HepG2 (cell line): ENCODE measurements at regions not wholly inside any gene's neighbourhood (a gene's known extent, or its start where the extent isn't known, plus 50 kb on each side); places are given as distances from the start of the nearest gene placed in this dataset.
A peak's percentile ranks its signal among the peaks of the same experiment; 100 is the strongest.

Experiments used
- ATRX ChIP-seq: sonication (generic); formaldehyde crosslinking; IDR thresholded peaks from 2 replicates; pipeline ENCODE4 v1.4.0; 2020; ENCODE audit warnings: missing genetic modification reagents, borderline replicate concordance
- CC2D1A ChIP-seq: sonication (generic); formaldehyde crosslinking; IDR thresholded peaks from 2 replicates; pipeline ENCODE4 v1.8.1; 2023; ENCODE audit warnings: mild to moderate bottlenecking, missing genetic modification reagents
- FOXM1 ChIP-seq: sonication (generic); formaldehyde crosslinking; IDR thresholded peaks from 2 replicates; pipeline ENCODE4 v1.5.0; 2020; ENCODE audit warnings: missing genetic modification reagents
- FOXO4 ChIP-seq: sonication (generic); formaldehyde crosslinking; conservative IDR thresholded peaks from 2 replicates; pipeline ENCODE4 v1.8.1; 2023; ENCODE audit warnings: missing genetic modification reagents
- GPBP1L1 ChIP-seq: sonication (generic); formaldehyde crosslinking; IDR thresholded peaks from 2 replicates; pipeline ENCODE4 v1.5.0; 2020; ENCODE audit warnings: mild to moderate bottlenecking, missing genetic modification reagents
- HES4 ChIP-seq: sonication (generic); formaldehyde crosslinking; IDR thresholded peaks from 2 replicates; pipeline ENCODE4 v1.9.0; 2021; ENCODE audit warnings: mild to moderate bottlenecking, missing genetic modification reagents, borderline replicate concordance
- HIC2 ChIP-seq: sonication (generic); formaldehyde crosslinking; IDR thresholded peaks from 2 replicates; pipeline ENCODE4 v1.9.0; 2022; ENCODE audit warnings: low read depth, missing genetic modification reagents
- HNF4A ChIP-seq: sonication (generic); formaldehyde crosslinking; IDR thresholded peaks from 2 replicates; pipeline ENCODE4 v1.4.0; 2020; ENCODE audit warnings: missing genetic modification reagents
- MBD4 ChIP-seq: IDR thresholded peaks from 2 replicates; pipeline ENCODE4 v1.6.1; 2012; ENCODE audit warnings: low read length, inconsistent platforms, borderline replicate concordance
- NCOA2 ChIP-seq: sonication (generic); formaldehyde crosslinking; IDR thresholded peaks from 2 replicates; pipeline ENCODE4 v1.8.0; 2022; ENCODE audit warnings: inconsistent platforms
- NFE2L1 ChIP-seq: sonication (generic); formaldehyde crosslinking; IDR thresholded peaks from 2 replicates; pipeline ENCODE4 v1.4.0; 2020; ENCODE audit warnings: missing genetic modification reagents, mild to moderate bottlenecking, borderline replicate concordance
- PAF1 ChIP-seq: IDR thresholded peaks from 2 replicates; pipeline ENCODE4 v1.6.1; 2016; ENCODE audit warnings: missing genetic modification reagents, missing compliant biosample characterization
- PBX3 ChIP-seq: sonication (generic); formaldehyde crosslinking; IDR thresholded peaks from 2 replicates; pipeline ENCODE4 v1.8.1; 2023; ENCODE audit warnings: missing genetic modification reagents, inconsistent platforms, borderline replicate concordance
- TEAD3 ChIP-seq: optimal IDR thresholded peaks from 2 replicates; pipeline ENCODE3; 2016; ENCODE audit warnings: borderline replicate concordance
- ZFP36L2 ChIP-seq: sonication (generic); formaldehyde crosslinking; IDR thresholded peaks from 2 replicates; pipeline ENCODE4 v1.4.0; 2020; ENCODE audit warnings: missing genetic modification reagents
- ZMAT5 ChIP-seq: sonication (generic); formaldehyde crosslinking; IDR thresholded peaks from 2 replicates; pipeline ENCODE4 v1.5.0; 2020; ENCODE audit warnings: mild to moderate bottlenecking, low read depth, missing genetic modification reagents, borderline replicate concordance
- ZNF282 ChIP-seq: fragments of 450-650 bp; IDR thresholded peaks from 2 replicates; pipeline ENCODE4 v1.6.1; 2018; ENCODE audit not compliant: partially characterized antibody
- ZNF326 ChIP-seq: sonication (generic); formaldehyde crosslinking; IDR thresholded peaks from 2 replicates; pipeline ENCODE4 v1.4.0; 2020; ENCODE audit warnings: missing genetic modification reagents, borderline replicate concordance
- ZNF337 ChIP-seq: sonication (generic); formaldehyde crosslinking; IDR thresholded peaks from 2 replicates; pipeline ENCODE4 v1.5.1; 2020; ENCODE audit warnings: missing genetic modification reagents, low read depth, mild to moderate bottlenecking, borderline replicate concordance
- ZNF430 ChIP-seq: sonication (generic); formaldehyde crosslinking; IDR thresholded peaks from 2 replicates; pipeline ENCODE4 v1.9.0; 2021; ENCODE audit warnings: mild to moderate bottlenecking, missing genetic modification reagents
- ZNF432 ChIP-seq: sonication (generic); formaldehyde crosslinking; IDR thresholded peaks from 2 replicates; pipeline ENCODE4 v1.5.0; 2020; ENCODE audit warnings: missing genetic modification reagents, mild to moderate bottlenecking, borderline replicate concordance
- ZNF44 ChIP-seq: sonication (generic); formaldehyde crosslinking; IDR thresholded peaks from 2 replicates; pipeline ENCODE4 v1.5.1; 2020; ENCODE audit warnings: mild to moderate bottlenecking, missing genetic modification reagents
- ZNF597 ChIP-seq: sonication (generic); formaldehyde crosslinking; IDR thresholded peaks from 2 replicates; pipeline ENCODE4 v1.5.0; 2020; ENCODE audit warnings: missing genetic modification reagents
- ZNF879 ChIP-seq: sonication (generic); formaldehyde crosslinking; IDR thresholded peaks from 2 replicates; pipeline ENCODE4 v1.8.1; 2023; ENCODE audit warnings: missing genetic modification reagents

- no peak for TF ChIP-seq ZNF326 (CRISPR knock-in tag)
- TF ChIP-seq GPBP1L1 (CRISPR knock-in tag), result no peak
- no peak for TF ChIP-seq ZNF44 (CRISPR knock-in tag)
- no peak for TF ChIP-seq TEAD3 (CRISPR knock-in tag)
- no peak for TF ChIP-seq ATRX (CRISPR knock-in tag)
- no peak for TF ChIP-seq HIC2 (CRISPR knock-in tag)
- no peak for TF ChIP-seq PBX3 (CRISPR knock-in tag)
- peak; percentile 79 for TF ChIP-seq HNF4A
- no peak for TF ChIP-seq ZFP36L2 (CRISPR knock-in tag)
- peak; percentile 27; the same call in 1 of the 2 replicates for TF ChIP-seq NCOA2 (CRISPR knock-in tag)
- TF ChIP-seq PAF1 (CRISPR knock-in tag), result no peak
- no peak for TF ChIP-seq ZNF430 (CRISPR knock-in tag)
- TF ChIP-seq MBD4, result no peak
- TF ChIP-seq ZNF879 (CRISPR knock-in tag), result no peak
- no peak for TF ChIP-seq ZNF282
- no peak for TF ChIP-seq ZNF337 (CRISPR knock-in tag)
- no peak for TF ChIP-seq FOXO4 (CRISPR knock-in tag)
- no peak for TF ChIP-seq FOXM1 (CRISPR knock-in tag)
- TF ChIP-seq NFE2L1 (CRISPR knock-in tag), result no peak
- TF ChIP-seq HES4, result no peak
- no peak for TF ChIP-seq ZNF432 (CRISPR knock-in tag)
- TF ChIP-seq CC2D1A (CRISPR knock-in tag), result no peak
- no peak for TF ChIP-seq ZMAT5 (CRISPR knock-in tag)
- TF ChIP-seq ZNF597, result no peak
Observed at GRCh38 chr14:71396050-71396677, 488.9 kb downstream of the PCNX1 start (continued).
